ENCODE measurements at regions not wholly inside any gene's neighbourhood (a gene's known extent, or its start where the extent isn't known, plus 50 kb on each side); places are given as distances from the start of the nearest gene placed in this dataset.

- Histone ChIP-seq H3K9ac (ENCODE audit: low read length) (no peak overlapping the region), H4K20me1 (ENCODE audit: low read depth, low read length) (no peaks in the 10 kb centered on the region), H3K36me3 (ENCODE audit: low read length) (no peaks in the 10 kb centered on the region), H3K4me3 (ENCODE audit: insufficient read depth, low read length, poor library complexity, severe bottlenecking) (no peak overlapping the region), H3K27me3 (ENCODE audit: low read length) (no peaks in the 10 kb centered on the region), H2AFZ (ENCODE audit: low read depth, low read length, severe bottlenecking) (no peak overlapping the region), H3K27ac (ENCODE audit: low read depth, low read length) (no peak overlapping the region), H3K79me2 (ENCODE audit: insufficient read depth, low read length) (no peaks in the 10 kb centered on the region), H3F3A (ENCODE audit: insufficient read depth) (no peaks in the 10 kb centered on the region), H3K9me2 (replicated peaks; ENCODE audit: insufficient read depth, low read length) (no peaks in the 10 kb centered on the region), H3K4me2 (ENCODE audit: low read depth, low read length, poor library complexity, severe bottlenecking) (no peak overlapping the region), H3K9me3 (ENCODE audit: insufficient read depth, low read length) (no peaks in the 10 kb centered on the region)
- TF ChIP-seq EZH2phosphoT487 (conservative IDR thresholded peaks at IDR 0.05; ENCODE audit: low read length) (no peak), CTCF (IDR thresholded peaks at IDR 0.05; ENCODE audit: insufficient read depth, low read length, poor library complexity, severe bottlenecking) (no peak)
Observed at GRCh38 chr14:38134416-38135030, 73.2 kb upstream of the SSTR1 start.

- H3K4me3 ChIP-seq (ENCODE audit: insufficient read depth, low read length, poor library complexity, severe bottlenecking) = no peak overlapping the region
- H2AFZ ChIP-seq (ENCODE audit: low read depth, low read length, severe bottlenecking) = no peak overlapping the region
- H3K36me3 ChIP-seq (ENCODE audit: low read length) = no peaks in the 10 kb centered on the region
- H3F3A ChIP-seq (ENCODE audit: insufficient read depth) = no peaks in the 10 kb centered on the region
- H3K79me2 ChIP-seq (ENCODE audit: insufficient read depth, low read length) = no peaks in the 10 kb centered on the region
- no peak overlapping the region for H3K4me2 ChIP-seq (ENCODE audit: low read depth, low read length, poor library complexity, severe bottlenecking)
- H3K9me3 ChIP-seq (ENCODE audit: insufficient read depth, low read length) = no peaks in the 10 kb centered on the region
- no peak overlapping the region for H3K9ac ChIP-seq (ENCODE audit: low read length)
- H3K9me2 ChIP-seq (replicated peaks; ENCODE audit: insufficient read depth, low read length) = no peaks in the 10 kb centered on the region
- no peaks in the 10 kb centered on the region for H4K20me1 ChIP-seq (ENCODE audit: low read depth, low read length)
- H3K27me3 ChIP-seq (ENCODE audit: low read length) = no peaks in the 10 kb centered on the region
- TF ChIP-seq CTCF (IDR thresholded peaks at IDR 0.05; ENCODE audit: insufficient read depth, low read length, poor library complexity, severe bottlenecking) = no peak
- no peak for TF ChIP-seq EZH2phosphoT487 (conservative IDR thresholded peaks at IDR 0.05; ENCODE audit: low read length)
- no peak overlapping the region for H3K27ac ChIP-seq (ENCODE audit: low read depth, low read length)
Observed at GRCh38 chr14:38135106-38135867, 72.4 kb upstream of the SSTR1 start.

GRCh38 chr14:38137005-38137404, 70.7 kb upstream of the SSTR1 start:
- H2AFZ ChIP-seq (ENCODE audit: low read depth, low read length, severe bottlenecking) = no peak overlapping the region
- no peaks in the 10 kb centered on the region for H3K27me3 ChIP-seq (ENCODE audit: low read length)
- H3K27ac ChIP-seq (ENCODE audit: low read depth, low read length) = no peak overlapping the region
- H4K20me1 ChIP-seq (ENCODE audit: low read depth, low read length) = no peaks in the 10 kb centered on the region
- H3K9me3 ChIP-seq (ENCODE audit: insufficient read depth, low read length) = no peaks in the 10 kb centered on the region
- H3K9ac ChIP-seq (ENCODE audit: low read length) = no peak overlapping the region
- H3K4me2 ChIP-seq (ENCODE audit: low read depth, low read length, poor library complexity, severe bottlenecking) = no peak overlapping the region
- no peak for TF ChIP-seq CTCF (IDR thresholded peaks at IDR 0.05; ENCODE audit: insufficient read depth, low read length, poor library complexity, severe bottlenecking)
- no peak for TF ChIP-seq EZH2phosphoT487 (conservative IDR thresholded peaks at IDR 0.05; ENCODE audit: low read length)
- no peaks in the 10 kb centered on the region for H3K79me2 ChIP-seq (ENCODE audit: insufficient read depth, low read length)
- no peaks in the 10 kb centered on the region for H3K36me3 ChIP-seq (ENCODE audit: low read length)
- H3F3A ChIP-seq (ENCODE audit: insufficient read depth) = no peaks in the 10 kb centered on the region
- H3K9me2 ChIP-seq (replicated peaks; ENCODE audit: insufficient read depth, low read length) = no peaks in the 10 kb centered on the region
- no peak overlapping the region for H3K4me3 ChIP-seq (ENCODE audit: insufficient read depth, low read length, poor library complexity, severe bottlenecking)
